ENCODE measurements at regions not wholly inside any gene's neighbourhood (a gene's known extent, or its start where the extent isn't known, plus 50 kb on each side); places are given as distances from the start of the nearest gene placed in this dataset.

GRCh38 chr12:84421103-84421502, 491.5 kb downstream of the SLC6A15 start:
- ATAC-seq (no peak), DNase-seq (no peak)
- H3K27me3 ChIP-seq (ENCODE audit: low read depth) = no peaks in the 10 kb centered on the region
- H3K4me3 ChIP-seq = no peak overlapping the region
- H3K9me3 ChIP-seq = no peaks in the 10 kb centered on the region
- TF ChIP-seq CTCF (IDR thresholded peaks at IDR 0.05) = no peak
- no peaks in the 10 kb centered on the region for H3K36me3 ChIP-seq
- H3K4me1 ChIP-seq = no peaks in the 10 kb centered on the region
- H3K27ac ChIP-seq = no peak overlapping the region
- intact Hi-C loops (cut with DNase I) = no loop called here

DNA sequence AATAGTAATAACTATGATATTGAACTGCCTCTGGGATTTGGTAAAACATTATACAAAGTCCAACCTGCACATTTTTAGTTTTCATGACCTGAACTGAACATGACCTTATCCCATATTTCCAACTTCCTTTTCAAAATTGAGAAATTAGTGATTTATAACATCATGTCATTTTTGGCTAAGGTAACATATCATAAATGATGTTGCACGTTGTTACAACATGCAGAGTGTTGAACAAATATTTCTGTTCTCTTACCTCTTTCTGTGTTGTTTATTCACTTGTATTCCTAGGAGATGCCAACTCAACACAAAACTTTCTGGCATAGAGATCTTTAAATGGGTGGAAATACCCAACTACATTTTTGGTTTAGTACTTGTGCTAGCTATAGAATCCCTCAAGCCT, 496.0 kb downstream of the SLC6A15 start:
- no peak for ATAC-seq
- intact Hi-C loops (cut with DNase I) = no loop called here
- Histone ChIP-seq H3K27ac (no peak overlapping the region), H3K4me3 (no peak overlapping the region), H3K9me3 (no peaks in the 10 kb centered on the region), H3K27me3 (ENCODE audit: low read depth) (no peaks in the 10 kb centered on the region), H3K4me1 (no peaks in the 10 kb centered on the region), H3K36me3 (no peaks in the 10 kb centered on the region)
- TF ChIP-seq CTCF (IDR thresholded peaks at IDR 0.05) = no peak
- no peak for DNase-seq

- H3K27me3 ChIP-seq (ENCODE audit: low read depth) = no peaks in the 10 kb centered on the region
- ATAC-seq (no peak), DNase-seq (no peak)
- no peak overlapping the region for H3K4me3 ChIP-seq
- intact Hi-C loops (cut with DNase I) = no loop called here
- no peak overlapping the region for H3K27ac ChIP-seq
- H3K36me3 ChIP-seq = no peaks in the 10 kb centered on the region
- TF ChIP-seq CTCF (IDR thresholded peaks at IDR 0.05) = no peak
- H3K9me3 ChIP-seq = no peaks in the 10 kb centered on the region
- no peaks in the 10 kb centered on the region for H3K4me1 ChIP-seq
Observed at GRCh38 chr12:84415946-84416345, 496.7 kb downstream of the SLC6A15 start.

- H3K4me3 ChIP-seq = no peak overlapping the region
- intact Hi-C loops (cut with DNase I) = no loop called here
- H3K9me3 ChIP-seq = no peaks in the 10 kb centered on the region
- no peak for ATAC-seq
- no peak overlapping the region for H3K27ac ChIP-seq
- H3K27me3 ChIP-seq (ENCODE audit: low read depth) = no peaks in the 10 kb centered on the region
- no peak for DNase-seq
- no peaks in the 10 kb centered on the region for H3K4me1 ChIP-seq
- no peak for TF ChIP-seq CTCF (IDR thresholded peaks at IDR 0.05)
- H3K36me3 ChIP-seq = no peaks in the 10 kb centered on the region
Observed at GRCh38 chr12:84413656-84414055, 498.9 kb downstream of the SLC6A15 start.

GRCh38 chr12:84412226-84412625, 500.4 kb downstream of the SLC6A15 start:
- Histone ChIP-seq H3K9me3 (no peaks in the 10 kb centered on the region), H3K36me3 (no peaks in the 10 kb centered on the region), H3K27me3 (ENCODE audit: low read depth) (no peaks in the 10 kb centered on the region), H3K4me1 (no peaks in the 10 kb centered on the region), H3K27ac (no peak overlapping the region), H3K4me3 (no peak overlapping the region)
- DNase-seq = no peak
- ATAC-seq = no peak
- no peak for TF ChIP-seq CTCF (IDR thresholded peaks at IDR 0.05)
- intact Hi-C loops (cut with DNase I) = no loop called here

DNA sequence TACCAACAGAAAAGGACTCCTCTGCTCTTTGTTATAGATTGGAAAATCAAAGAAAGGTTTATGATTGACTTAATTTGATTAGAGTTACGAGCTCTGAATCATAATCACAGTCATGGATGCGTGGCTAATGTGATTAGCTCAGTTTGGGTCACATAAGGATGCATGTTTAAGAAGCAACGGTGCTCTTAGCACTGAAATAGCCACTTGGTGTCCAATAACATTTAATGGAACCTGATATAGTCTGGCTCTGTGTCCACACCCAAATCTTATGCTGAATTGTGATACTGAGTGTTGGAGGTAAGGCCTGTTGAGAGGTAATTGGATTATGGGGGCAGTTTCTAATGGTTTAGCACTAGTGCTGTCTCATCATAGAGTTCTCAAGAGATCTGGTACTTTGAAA, 501.6 kb downstream of the SLC6A15 start:
- Histone ChIP-seq H3K4me3 (no peak overlapping the region), H3K9me3 (no peaks in the 10 kb centered on the region), H3K4me1 (no peaks in the 10 kb centered on the region), H3K27me3 (ENCODE audit: low read depth) (no peaks in the 10 kb centered on the region), H3K36me3 (no peaks in the 10 kb centered on the region), H3K27ac (no peak overlapping the region)
- intact Hi-C loops (cut with DNase I) = no loop called here
- TF ChIP-seq CTCF (IDR thresholded peaks at IDR 0.05) = no peak
- no peak for DNase-seq
- no peak for ATAC-seq

All from lower lobe of right lung (tissue), 2 donors.